Breast epithelium (tissue), 3 donors: ENCODE measurements at regions not wholly inside any gene's neighbourhood (a gene's known extent, or its start where the extent isn't known, plus 50 kb on each side); places are given as distances from the start of the nearest gene placed in this dataset.

ENCODE experiments used
- CTCF ChIP-seq, 3 donors: fragments of 450-650 bp; IDR thresholded peaks; one replicate each; pipeline ENCODE4 v1.5.1; 2016 to 2017; ENCODE audit warnings: antibody characterized with exemption in 3 of 3, mild to moderate bottlenecking in 3 of 3, moderate library complexity in 3 of 3
- POLR2A ChIP-seq: fragments of 450-650 bp; IDR thresholded peaks from one replicate; pipeline ENCODE4 v1.6.1; 2016; ENCODE audit warnings: antibody characterized with exemption, mild to moderate bottlenecking, moderate library complexity

GRCh38 chr3:64381367-64381766 lies 156.1 kb upstream of the PRICKLE2 start:
- TF ChIP-seq CTCF (IDR thresholded peaks at IDR 0.05) (no peak), POLR2A (no peak)
